GM23338 (cell line): ENCODE measurements at regions not wholly inside any gene's neighbourhood (a gene's known extent, or its start where the extent isn't known, plus 50 kb on each side); places are given as distances from the start of the nearest gene placed in this dataset.

Experiments used
- ATAC-seq: fragments of 200-7000 bp; cut with Tn5 transposase; 3 replicates; pipeline ENCODE4 v1.9.1; 2020
- DNase-seq: peaks from one replicate; pipeline ENCODE4 v3.0.0-alpha.2; 2015; ENCODE audit warnings: low spot score
- H2AFZ ChIP-seq: fragments of 200-600 bp; sonication (generic); 2 replicates; pipeline ENCODE4 v1.8.0; 2016; ENCODE audit warnings: antibody characterized with exemption, mild to moderate bottlenecking, moderate library complexity
- H3F3A ChIP-seq: fragments of 200-600 bp; sonication (generic); replicated peaks from 2 replicates; pipeline ENCODE4 v1.8.0; 2017; ENCODE audit warnings: antibody characterized with exemption, mixed run types, low read depth
- H3K27ac ChIP-seq: fragments of 200-600 bp; sonication (generic); 2 replicates; pipeline ENCODE4 v1.6.1; 2016; ENCODE audit warnings: low read depth
- H3K27me3 ChIP-seq: fragments of 200-600 bp; sonication (generic); 2 replicates; pipeline ENCODE4 v1.8.0; 2016; ENCODE audit warnings: mild to moderate bottlenecking, mixed run types, moderate library complexity; ENCODE audit not compliant: insufficient read depth
- H3K36me3 ChIP-seq: fragments of 200-600 bp; sonication (generic); 2 replicates; pipeline ENCODE4 v1.8.0; 2016; ENCODE audit warnings: mild to moderate bottlenecking; ENCODE audit not compliant: insufficient read depth
- H3K4me1 ChIP-seq: fragments of 200-600 bp; sonication (generic); 2 replicates; pipeline ENCODE4 v1.8.0; 2016; ENCODE audit warnings: mild to moderate bottlenecking, moderate library complexity; ENCODE audit not compliant: insufficient read depth
- H3K4me2 ChIP-seq: fragments of 200-600 bp; sonication (generic); 2 replicates; pipeline ENCODE4 v1.7.1; 2017; ENCODE audit warnings: mixed run types
- H3K4me3 ChIP-seq: fragments of 200-600 bp; sonication (generic); 2 replicates; pipeline ENCODE4 v1.6.1; 2016; ENCODE audit warnings: mixed run types
- H3K79me2 ChIP-seq: fragments of 200-600 bp; sonication (generic); replicated peaks from 2 replicates; pipeline ENCODE4 v1.8.0; 2017; ENCODE audit warnings: mild to moderate bottlenecking; ENCODE audit not compliant: insufficient read depth
- H3K9me2 ChIP-seq: fragments of 200-600 bp; sonication (generic); 2 replicates; pipeline ENCODE4 v1.8.0; 2017; ENCODE audit not compliant: insufficient read depth
- H4K20me1 ChIP-seq: fragments of 200-600 bp; sonication (generic); replicated peaks from 2 replicates; pipeline ENCODE4 v1.8.0; 2017; ENCODE audit warnings: mild to moderate bottlenecking; ENCODE audit not compliant: insufficient read depth
- H3K27ac Mint-ChIP-seq: 2 replicates; pipeline ENCODE4 v1.8.0; 2020; ENCODE audit warnings: inconsistent platforms, mild to moderate bottlenecking, moderate library complexity, mixed read lengths
- H3K27me3 Mint-ChIP-seq: 3 replicates; pipeline ENCODE4 v1.8.0; 2022; ENCODE audit warnings: low read depth, mild to moderate bottlenecking, moderate library complexity, mixed read lengths, inconsistent platforms; ENCODE audit not compliant: insufficient read depth, poor library complexity
- H3K36me3 Mint-ChIP-seq: 3 replicates; pipeline ENCODE4 v1.8.0; 2021; ENCODE audit warnings: low read depth, mild to moderate bottlenecking, inconsistent platforms, moderate library complexity, mixed read lengths
- H3K4me1 Mint-ChIP-seq: 3 replicates; pipeline ENCODE4 v1.8.0; 2020; ENCODE audit warnings: mild to moderate bottlenecking, inconsistent platforms, mixed read lengths
- H3K4me3 Mint-ChIP-seq: 3 replicates; pipeline ENCODE4 v1.8.0; 2021; ENCODE audit warnings: moderate library complexity, mild to moderate bottlenecking, inconsistent platforms, mixed read lengths
- H3K9me3 Mint-ChIP-seq: 3 replicates; pipeline ENCODE4 v1.8.0; 2020; ENCODE audit warnings: moderate library complexity, mild to moderate bottlenecking, inconsistent platforms, mixed read lengths
- CREB1 ChIP-seq: fragments of 250-450 bp; sonication (Bioruptor Pico); IDR thresholded peaks from 2 replicates; pipeline ENCODE4 v1.5.0; 2020; ENCODE audit warnings: low read depth, mild to moderate bottlenecking, moderate library complexity
- EZH2 ChIP-seq: fragments of 200-600 bp; sonication (generic); IDR thresholded peaks from one replicate; pipeline ENCODE4 v1.8.0; 2017; ENCODE audit warnings: antibody characterized with exemption, mild to moderate bottlenecking, low read depth; ENCODE audit not compliant: unreplicated experiment
- EZH2phosphoT487 ChIP-seq: fragments of 200-600 bp; sonication (generic); IDR thresholded peaks from one replicate; pipeline ENCODE4 v1.8.1; 2018; ENCODE audit warnings: antibody characterized with exemption; ENCODE audit not compliant: unreplicated experiment
- JUNB ChIP-seq: IDR thresholded peaks from one replicate; pipeline ENCODE4 v1.6.1; 2016; ENCODE audit warnings: antibody characterized with exemption; ENCODE audit not compliant: unreplicated experiment
- NANOG ChIP-seq: IDR thresholded peaks from 2 replicates; pipeline ENCODE4 v1.6.1; 2016; ENCODE audit warnings: antibody characterized with exemption, borderline replicate concordance
- POLR2AphosphoS5 ChIP-seq: IDR thresholded peaks from 2 replicates; pipeline ENCODE4 v1.6.1; 2016; ENCODE audit warnings: antibody characterized with exemption, low read depth
- STAT1 ChIP-seq: IDR thresholded peaks from one replicate; pipeline ENCODE4 v1.6.1; 2016; ENCODE audit warnings: antibody characterized with exemption; ENCODE audit not compliant: unreplicated experiment
- ZNF114 ChIP-seq: fragments of 250-450 bp; sonication (Bioruptor Pico); IDR thresholded peaks from 2 replicates; pipeline ENCODE4 v1.5.0; 2020; ENCODE audit warnings: mild to moderate bottlenecking, moderate library complexity
- ZNF331 ChIP-seq: fragments of 250-450 bp; sonication (Bioruptor Pico); IDR thresholded peaks from 2 replicates; pipeline ENCODE4 v1.5.0; 2020; ENCODE audit warnings: low read depth, mild to moderate bottlenecking, moderate library complexity
- ZNF462 ChIP-seq: fragments of 250-450 bp; sonication (Bioruptor Pico); IDR thresholded peaks from 2 replicates; pipeline ENCODE4 v1.5.0; 2020; ENCODE audit warnings: mild to moderate bottlenecking, moderate library complexity
- TF ChIP-seq, protein P1 (sequence below): IDR thresholded peaks from one replicate; pipeline ENCODE4 v1.6.1; 2018; ENCODE audit warnings: antibody characterized with exemption; ENCODE audit not compliant: unreplicated experiment
- TF ChIP-seq, protein P2 (sequence below), 2 experiments: fragments of 200-600 bp in 1 of 2; sonication (generic) in 1 of 2; conservative IDR thresholded peaks; 2 replicates each; pipeline versions ENCODE4 v1.5.1 to v1.6.1; 2016 to 2017; ENCODE audit warnings: antibody characterized with exemption in 2 of 2, low read depth in 2 of 2, mild to moderate bottlenecking in 2 of 2, moderate library complexity in 1 of 2
- TF ChIP-seq, protein P3 (sequence below): IDR thresholded peaks from 2 replicates; pipeline ENCODE4 v1.6.1; 2016; ENCODE audit warnings: antibody characterized with exemption

DNA sequence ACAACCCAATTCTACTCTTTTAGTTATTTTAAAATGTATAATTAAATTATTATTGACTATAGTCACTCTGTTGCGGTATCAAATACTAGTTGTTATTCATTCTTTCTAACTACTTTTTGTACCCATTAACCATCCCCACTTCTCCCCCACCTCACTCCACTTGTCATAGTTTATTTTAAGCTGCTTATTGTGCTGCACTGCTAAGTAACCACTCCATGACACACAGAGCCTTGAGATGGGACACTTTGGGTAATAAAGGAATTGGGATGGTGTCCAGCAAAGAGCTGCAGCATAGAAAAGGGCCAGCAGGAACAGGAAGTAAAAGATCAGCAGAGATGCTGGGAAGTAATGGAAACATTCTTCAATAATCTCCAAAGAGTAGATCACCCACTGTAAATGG lies 123.0 kb downstream of the RPS29 start:
- Histone ChIP-seq H3K27ac (no peak overlapping the region), H3F3A (no peaks in the 10 kb centered on the region), H3K4me2 (no peak overlapping the region), H3K79me2 (no peaks in the 10 kb centered on the region), H3K36me3 (no peaks in the 10 kb centered on the region), H2AFZ (no peak overlapping the region), H3K4me1 (peaks cover 11% of the 10 kb centered on the region), H3K9me2 (no peaks in the 10 kb centered on the region), H3K4me3 (no peak overlapping the region), H4K20me1 (no peaks in the 10 kb centered on the region), H3K27me3 (no peaks in the 10 kb centered on the region)
- H3K4me3 Mint-ChIP-seq = no peak overlapping the region
- peaks cover 14% of the 10 kb centered on the region; the same call in 2 of the 3 replicates for H3K4me1 Mint-ChIP-seq
- H3K9me3 Mint-ChIP-seq = no peaks in the 10 kb centered on the region
- H3K27me3 Mint-ChIP-seq = peaks cover 4% of the 10 kb centered on the region
- no peak for DNase-seq
- no peak for ATAC-seq
- TF ChIP-seq, protein P1, sequence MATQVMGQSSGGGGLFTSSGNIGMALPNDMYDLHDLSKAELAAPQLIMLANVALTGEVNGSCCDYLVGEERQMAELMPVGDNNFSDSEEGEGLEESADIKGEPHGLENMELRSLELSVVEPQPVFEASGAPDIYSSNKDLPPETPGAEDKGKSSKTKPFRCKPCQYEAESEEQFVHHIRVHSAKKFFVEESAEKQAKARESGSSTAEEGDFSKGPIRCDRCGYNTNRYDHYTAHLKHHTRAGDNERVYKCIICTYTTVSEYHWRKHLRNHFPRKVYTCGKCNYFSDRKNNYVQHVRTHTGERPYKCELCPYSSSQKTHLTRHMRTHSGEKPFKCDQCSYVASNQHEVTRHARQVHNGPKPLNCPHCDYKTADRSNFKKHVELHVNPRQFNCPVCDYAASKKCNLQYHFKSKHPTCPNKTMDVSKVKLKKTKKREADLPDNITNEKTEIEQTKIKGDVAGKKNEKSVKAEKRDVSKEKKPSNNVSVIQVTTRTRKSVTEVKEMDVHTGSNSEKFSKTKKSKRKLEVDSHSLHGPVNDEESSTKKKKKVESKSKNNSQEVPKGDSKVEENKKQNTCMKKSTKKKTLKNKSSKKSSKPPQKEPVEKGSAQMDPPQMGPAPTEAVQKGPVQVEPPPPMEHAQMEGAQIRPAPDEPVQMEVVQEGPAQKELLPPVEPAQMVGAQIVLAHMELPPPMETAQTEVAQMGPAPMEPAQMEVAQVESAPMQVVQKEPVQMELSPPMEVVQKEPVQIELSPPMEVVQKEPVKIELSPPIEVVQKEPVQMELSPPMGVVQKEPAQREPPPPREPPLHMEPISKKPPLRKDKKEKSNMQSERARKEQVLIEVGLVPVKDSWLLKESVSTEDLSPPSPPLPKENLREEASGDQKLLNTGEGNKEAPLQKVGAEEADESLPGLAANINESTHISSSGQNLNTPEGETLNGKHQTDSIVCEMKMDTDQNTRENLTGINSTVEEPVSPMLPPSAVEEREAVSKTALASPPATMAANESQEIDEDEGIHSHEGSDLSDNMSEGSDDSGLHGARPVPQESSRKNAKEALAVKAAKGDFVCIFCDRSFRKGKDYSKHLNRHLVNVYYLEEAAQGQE = no peak
- TF ChIP-seq NANOG (no peak), POLR2AphosphoS5 (no peak), ZNF462 (CRISPR knock-in tag) (no peak), JUNB (no peak), EZH2phosphoT487 (no peak), ZNF331 (CRISPR knock-in tag) (no peak), STAT1 (no peak), CREB1 (CRISPR knock-in tag) (no peak), EZH2 (no peak), ZNF114 (CRISPR knock-in tag) (no peak)
- TF ChIP-seq, protein P2, sequence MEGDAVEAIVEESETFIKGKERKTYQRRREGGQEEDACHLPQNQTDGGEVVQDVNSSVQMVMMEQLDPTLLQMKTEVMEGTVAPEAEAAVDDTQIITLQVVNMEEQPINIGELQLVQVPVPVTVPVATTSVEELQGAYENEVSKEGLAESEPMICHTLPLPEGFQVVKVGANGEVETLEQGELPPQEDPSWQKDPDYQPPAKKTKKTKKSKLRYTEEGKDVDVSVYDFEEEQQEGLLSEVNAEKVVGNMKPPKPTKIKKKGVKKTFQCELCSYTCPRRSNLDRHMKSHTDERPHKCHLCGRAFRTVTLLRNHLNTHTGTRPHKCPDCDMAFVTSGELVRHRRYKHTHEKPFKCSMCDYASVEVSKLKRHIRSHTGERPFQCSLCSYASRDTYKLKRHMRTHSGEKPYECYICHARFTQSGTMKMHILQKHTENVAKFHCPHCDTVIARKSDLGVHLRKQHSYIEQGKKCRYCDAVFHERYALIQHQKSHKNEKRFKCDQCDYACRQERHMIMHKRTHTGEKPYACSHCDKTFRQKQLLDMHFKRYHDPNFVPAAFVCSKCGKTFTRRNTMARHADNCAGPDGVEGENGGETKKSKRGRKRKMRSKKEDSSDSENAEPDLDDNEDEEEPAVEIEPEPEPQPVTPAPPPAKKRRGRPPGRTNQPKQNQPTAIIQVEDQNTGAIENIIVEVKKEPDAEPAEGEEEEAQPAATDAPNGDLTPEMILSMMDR (conservative IDR thresholded peaks at IDR 0.05; ENCODE audit: low read depth in 2 of 2) = no peak
- TF ChIP-seq, protein P3, sequence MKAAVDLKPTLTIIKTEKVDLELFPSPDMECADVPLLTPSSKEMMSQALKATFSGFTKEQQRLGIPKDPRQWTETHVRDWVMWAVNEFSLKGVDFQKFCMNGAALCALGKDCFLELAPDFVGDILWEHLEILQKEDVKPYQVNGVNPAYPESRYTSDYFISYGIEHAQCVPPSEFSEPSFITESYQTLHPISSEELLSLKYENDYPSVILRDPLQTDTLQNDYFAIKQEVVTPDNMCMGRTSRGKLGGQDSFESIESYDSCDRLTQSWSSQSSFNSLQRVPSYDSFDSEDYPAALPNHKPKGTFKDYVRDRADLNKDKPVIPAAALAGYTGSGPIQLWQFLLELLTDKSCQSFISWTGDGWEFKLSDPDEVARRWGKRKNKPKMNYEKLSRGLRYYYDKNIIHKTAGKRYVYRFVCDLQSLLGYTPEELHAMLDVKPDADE = no peak
- H3K36me3 Mint-ChIP-seq = no peaks in the 10 kb centered on the region
- H3K27ac Mint-ChIP-seq = no peak overlapping the region
